Breast epithelium (tissue), 3 donors: ENCODE measurements at regions not wholly inside any gene's neighbourhood (a gene's known extent, or its start where the extent isn't known, plus 50 kb on each side); places are given as distances from the start of the nearest gene placed in this dataset.

Experiments used
- POLR2A ChIP-seq: fragments of 450-650 bp; IDR thresholded peaks from one replicate; pipeline ENCODE4 v1.6.1; 2016; ENCODE audit warnings: antibody characterized with exemption, mild to moderate bottlenecking, moderate library complexity
- TF ChIP-seq, protein P1 (sequence below), 3 donors: fragments of 450-650 bp; IDR thresholded peaks; one replicate each; pipeline ENCODE4 v1.5.1; 2016 to 2017; ENCODE audit warnings: antibody characterized with exemption in 3 of 3, mild to moderate bottlenecking in 3 of 3, moderate library complexity in 3 of 3

DNA sequence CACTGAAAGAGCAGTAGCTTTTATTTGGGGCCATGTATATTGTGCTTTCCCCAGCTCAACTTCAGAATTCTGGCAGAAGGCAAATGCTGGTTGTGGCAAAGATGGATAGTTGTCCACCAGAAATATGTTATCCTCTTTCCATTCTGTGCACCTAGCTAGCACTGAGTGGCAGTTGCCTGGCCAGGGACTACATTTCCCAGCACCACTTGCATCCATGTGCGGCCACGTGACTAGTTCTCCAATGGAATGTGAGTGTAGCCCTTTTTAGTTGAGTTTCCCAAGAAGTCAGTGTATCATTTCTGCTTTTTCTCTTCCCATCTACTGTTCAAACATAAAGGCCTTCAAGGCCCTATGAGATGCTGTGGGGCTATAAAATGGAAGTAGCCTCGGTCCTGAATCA lies 354.0 kb upstream of the CLINT1 start:
- TF ChIP-seq, protein P1, sequence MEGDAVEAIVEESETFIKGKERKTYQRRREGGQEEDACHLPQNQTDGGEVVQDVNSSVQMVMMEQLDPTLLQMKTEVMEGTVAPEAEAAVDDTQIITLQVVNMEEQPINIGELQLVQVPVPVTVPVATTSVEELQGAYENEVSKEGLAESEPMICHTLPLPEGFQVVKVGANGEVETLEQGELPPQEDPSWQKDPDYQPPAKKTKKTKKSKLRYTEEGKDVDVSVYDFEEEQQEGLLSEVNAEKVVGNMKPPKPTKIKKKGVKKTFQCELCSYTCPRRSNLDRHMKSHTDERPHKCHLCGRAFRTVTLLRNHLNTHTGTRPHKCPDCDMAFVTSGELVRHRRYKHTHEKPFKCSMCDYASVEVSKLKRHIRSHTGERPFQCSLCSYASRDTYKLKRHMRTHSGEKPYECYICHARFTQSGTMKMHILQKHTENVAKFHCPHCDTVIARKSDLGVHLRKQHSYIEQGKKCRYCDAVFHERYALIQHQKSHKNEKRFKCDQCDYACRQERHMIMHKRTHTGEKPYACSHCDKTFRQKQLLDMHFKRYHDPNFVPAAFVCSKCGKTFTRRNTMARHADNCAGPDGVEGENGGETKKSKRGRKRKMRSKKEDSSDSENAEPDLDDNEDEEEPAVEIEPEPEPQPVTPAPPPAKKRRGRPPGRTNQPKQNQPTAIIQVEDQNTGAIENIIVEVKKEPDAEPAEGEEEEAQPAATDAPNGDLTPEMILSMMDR (IDR thresholded peaks at IDR 0.05): no peak
- TF ChIP-seq POLR2A: no peak
